ENCODE measurements at regions not wholly inside any gene's neighbourhood (a gene's known extent, or its start where the extent isn't known, plus 50 kb on each side); places are given as distances from the start of the nearest gene placed in this dataset.
"Not testable (repeated sequence)": the region's sequence is repeated elsewhere in the genome, so short reads cannot be mapped to it uniquely, and the experiment has no call there.

DNA sequence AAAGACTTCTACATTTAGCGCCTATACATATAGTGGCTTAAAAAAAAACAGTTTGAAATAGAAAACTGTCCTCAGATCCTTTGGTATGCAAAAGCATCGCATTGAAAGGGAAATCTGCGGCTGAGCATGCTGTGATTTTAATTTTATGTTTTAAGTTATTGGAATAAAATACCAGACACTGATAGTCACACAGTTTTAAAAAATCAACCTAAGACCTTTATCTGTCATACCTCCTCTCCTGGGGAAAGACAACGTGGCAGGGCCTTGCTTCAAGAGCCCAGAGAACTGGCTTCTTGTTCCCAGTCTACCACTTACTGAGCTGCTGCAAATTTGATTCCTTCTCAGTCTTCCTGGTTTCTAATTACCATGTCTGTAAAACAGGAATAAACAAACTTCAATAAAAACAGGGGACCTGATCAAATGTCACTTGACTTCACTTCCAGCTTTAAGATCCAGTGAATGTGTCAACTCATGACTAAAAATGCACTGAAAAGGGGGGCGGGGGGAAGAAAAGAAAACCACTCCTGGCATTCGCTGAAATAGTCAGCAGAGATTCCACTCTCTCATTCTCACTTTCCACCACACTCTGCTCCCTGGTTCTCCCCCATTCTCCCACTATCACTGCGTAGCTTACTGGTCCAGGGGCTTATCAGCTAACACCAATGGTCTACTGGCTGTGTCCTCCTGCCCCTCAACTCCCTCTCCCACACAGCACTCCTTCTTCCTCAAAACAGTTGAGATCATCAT, 494.7 kb upstream of the MARCKS start:
- no peak for DNase-seq

DNA sequence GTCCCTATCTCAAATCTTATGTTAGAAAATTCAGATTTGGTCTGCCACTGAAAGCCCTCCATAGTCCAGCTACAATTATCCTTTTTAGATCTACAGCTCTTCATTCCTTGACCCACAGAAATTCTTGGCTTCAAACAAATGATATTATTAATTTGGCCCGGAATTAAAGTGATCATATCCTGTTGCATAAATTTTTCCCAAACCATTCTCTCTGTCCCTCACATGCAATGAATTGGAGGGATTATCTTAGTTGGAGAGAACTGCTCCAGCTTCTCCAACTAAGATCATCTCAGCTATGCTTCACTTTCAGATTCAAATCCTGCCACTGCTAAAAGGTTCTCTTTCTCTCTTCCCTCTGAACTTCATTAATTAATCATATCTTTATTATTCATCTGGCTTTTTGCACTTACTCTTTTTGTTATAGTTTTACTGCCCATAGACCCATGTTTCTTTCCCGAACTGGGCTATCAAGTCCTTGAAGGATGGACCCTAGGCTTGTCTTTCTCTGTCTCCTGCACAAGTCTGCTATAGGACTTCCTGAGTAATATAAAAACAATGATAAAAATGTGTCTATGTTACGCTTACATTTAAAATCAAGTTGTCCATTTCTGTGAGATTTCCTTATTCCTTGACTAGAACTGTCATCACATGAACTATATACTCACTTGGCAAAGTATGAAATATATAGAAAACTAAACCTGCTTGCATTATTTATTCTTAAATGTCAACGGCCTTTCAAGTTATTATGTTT, 493.9 kb upstream of the MARCKS start:
- no peak for DNase-seq

DNA sequence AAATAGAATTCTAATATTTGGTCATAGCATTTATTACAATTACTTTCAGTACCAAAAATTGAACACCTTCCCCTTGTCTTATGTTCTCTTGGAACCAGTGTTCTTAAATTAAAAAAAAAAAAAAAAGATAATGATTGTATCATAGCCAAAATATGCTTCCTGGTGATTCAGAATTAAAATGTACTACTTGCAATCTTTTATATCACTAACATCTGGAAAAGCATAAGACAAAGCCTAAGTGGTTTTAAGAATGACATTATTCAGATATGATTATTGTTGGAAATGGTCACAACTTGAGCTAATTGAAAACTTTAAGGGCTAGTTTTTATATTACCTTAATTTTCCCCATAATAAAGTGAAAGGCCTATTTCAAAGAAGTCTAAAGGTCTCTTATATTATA, 493.3 kb upstream of the MARCKS start:
- DNase-seq = no peak

DNA sequence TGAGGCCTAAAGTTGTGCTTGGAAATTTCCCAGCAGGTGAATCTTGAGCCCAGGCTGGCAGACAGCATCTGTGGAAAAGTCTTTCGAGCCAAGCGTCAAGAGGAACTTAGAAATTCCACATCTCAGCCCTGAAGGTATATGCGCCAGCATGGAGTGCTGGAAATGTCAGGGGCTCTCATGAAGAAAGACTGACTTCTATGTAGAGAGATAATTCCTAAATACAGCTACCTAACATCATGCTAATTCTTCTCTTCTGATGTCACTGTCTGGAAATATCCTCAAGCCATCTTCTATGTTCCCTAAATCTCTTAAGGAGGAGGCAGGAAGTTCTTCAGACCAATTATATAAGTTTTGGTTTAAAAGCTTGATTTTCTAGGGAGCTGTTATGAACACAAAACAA, 492.4 kb upstream of the MARCKS start:
- no peak for DNase-seq

DNA sequence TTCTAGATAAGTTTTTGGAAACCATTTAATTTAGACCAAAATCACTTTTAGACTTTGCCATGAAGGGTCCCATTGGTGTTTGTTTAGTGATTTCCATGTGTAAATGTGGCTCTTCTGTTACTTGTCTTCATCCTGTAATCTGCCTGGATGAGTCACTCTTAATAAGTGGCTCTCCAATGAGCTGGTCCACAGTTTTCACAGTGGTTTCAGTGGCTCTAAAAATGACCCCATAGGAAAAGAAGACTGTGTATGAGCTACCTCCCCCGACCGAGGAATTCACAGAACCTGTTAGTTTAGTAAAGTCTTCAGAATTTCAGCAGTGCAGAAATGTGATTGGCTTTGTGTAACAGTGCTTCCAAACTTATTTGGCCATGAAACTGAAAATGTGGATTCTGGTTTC, 492.0 kb upstream of the MARCKS start:
- DNase-seq = no peak

DNA sequence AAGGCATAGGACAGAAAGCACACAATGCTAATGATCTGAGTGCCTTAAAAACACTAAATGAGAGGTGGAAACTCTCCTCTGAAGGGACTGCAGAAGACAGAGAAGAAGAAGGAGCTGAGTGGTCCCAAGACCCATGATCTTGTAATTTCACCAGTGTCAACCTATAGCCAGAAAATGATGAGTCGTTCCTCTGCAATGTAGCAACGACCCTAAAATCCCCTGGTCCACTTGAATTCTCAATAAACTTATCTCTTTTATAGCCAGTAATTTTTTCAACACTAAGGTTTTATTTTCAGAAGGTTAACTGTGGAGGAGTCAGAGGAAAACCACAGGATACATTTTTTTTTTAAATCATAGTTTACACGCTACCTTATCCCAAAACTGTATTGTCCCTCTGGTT, 490.6 kb upstream of the MARCKS start:
- DNase-seq = no peak

DNA sequence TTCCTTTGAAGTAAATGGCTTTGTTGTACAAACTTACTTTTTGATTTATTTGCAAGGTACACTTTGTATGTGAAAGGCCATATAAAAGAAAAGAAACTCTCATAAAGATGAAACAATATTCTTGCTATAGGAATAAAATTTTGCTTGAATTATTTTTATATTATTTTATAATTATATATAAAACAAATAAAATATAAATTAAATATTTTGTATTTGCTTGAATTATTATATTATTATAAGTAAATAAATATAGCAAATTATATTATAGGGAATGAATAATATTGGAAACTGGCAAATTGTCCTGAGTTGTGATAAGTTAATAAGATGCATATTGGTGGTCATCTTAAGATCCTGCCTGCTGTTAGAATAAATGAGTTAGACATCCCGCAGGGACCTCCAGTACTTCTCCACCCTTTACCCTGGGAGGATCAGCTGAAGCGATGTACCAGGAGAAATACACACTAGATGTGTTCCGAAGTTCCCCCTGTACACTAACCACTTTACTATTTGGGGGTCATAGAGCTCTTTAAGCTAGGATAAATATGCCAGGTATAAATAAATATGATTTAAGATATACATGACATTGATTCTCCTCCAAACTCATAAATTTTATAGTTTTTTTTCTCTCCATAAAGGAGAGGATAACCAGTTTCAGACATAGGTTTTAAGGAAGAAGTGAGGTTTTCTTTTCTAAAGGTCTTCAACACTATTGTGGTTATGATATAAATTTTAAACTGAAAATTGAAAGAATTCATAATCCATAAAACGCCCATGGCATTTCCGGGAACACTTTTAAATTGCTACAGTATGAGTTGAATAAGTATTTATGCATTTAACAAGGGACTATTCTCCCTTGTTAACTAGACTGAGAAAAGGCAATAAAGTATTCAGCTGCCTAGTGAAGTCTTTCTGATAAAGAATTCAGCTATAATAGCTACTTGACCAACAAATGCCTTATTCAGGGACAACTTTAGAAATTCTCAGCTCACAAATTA, 486.3 kb upstream of the MARCKS start:
- DNase-seq = no peak

DNA sequence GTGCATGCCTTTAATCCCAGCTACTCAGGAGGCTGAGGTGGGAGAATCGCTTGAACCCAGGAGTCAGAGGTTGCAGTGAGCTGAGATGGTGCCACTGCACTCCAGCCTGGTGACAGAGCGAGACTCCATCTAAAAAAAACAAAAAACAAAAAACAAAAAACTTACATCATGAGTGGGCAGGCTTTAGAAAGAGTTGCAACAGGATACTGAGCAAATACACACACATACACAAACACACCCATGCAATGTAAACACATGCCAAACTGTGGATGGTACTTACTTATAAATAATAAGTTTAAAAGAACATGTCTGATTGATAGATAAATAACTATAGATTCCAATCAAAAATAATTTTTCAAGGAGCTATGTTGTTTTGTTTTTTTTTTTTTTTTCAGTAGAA, 481.7 kb upstream of the MARCKS start:
- DNase-seq = not testable (repeated sequence)

DNA sequence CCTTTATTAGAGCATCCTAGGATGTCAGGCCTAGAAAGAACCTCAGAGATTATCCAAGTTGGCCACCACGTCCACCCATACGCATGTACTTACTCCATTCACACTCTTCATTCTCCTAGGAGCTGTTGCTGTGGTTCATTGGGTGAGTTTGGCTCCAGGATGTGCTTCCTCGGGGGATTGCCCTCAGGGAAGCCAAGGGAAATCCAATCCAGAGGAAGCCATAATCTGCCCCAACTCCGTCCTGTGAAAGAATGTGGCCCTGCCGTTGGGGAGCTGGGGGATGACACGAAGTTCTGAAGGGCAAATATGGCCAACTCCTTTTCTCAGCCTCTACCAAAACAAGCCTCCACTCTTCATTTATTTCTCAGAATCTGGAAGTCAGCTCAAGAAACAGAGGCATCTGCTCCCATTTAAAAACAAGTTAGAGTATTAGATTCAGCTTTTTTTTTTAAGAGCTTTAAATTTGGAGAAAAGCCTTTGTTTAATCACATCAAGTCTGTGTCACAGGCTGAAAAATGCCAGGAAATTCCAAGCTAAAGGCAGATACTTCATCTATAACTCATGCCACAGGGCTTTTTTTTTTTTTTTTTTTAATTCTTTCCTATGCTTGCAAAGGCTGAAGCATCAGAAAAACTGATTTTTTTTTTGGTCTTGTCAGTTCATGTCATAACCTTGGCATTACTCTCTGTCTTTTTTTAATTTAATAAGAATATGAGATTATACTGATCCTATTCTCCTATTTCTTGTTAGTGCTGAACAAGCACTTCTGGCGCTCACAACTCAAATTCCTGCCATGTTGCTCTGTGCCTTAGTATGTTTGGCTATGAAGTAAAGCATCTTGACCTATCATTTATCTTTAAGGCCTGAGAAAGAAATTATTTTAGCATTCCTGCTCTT, 480.9 kb upstream of the MARCKS start:
- no peak for DNase-seq

DNA sequence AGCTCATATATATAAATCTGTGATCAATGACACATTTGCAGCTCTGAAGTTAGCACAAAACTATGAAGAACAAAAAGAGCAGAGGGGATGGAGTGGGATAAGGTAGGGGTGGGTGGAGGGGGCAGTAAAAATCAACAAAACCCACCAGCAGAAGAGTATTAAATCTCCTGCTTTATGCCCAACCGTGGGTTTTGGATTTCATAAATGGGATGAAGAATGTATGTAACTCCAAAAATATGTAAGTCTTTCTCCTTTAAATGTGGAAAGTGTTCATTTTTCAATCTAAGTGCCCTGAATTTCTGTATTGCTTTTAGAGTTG, 480.3 kb upstream of the MARCKS start:
- no peak for DNase-seq

DNA sequence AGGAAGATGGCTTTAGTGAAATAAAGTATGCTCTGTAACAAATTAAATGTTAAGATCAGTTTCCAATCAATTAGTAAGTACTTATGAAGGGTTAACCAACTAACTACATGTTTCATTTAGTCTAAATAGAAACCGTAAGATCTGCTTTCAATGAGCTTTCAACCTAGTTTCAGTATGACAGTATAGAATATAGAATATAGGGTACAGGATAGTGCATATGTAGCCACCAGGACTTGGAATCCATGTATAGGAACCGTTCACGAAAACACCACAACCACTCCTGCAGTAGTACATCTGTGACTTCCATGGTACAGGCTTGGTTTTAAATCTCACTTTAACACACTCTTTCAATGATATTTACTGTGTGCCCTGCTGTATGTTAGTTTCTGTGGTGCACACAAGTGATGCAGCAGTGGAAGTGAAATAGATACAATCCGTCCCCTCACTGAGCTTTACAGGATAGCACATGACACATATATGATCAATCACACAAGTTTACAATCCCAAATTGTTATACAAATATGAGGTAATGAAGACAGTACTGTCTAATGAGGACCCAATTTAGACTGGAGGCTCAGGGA, 479.7 kb upstream of the MARCKS start:
- no peak for DNase-seq

DNA sequence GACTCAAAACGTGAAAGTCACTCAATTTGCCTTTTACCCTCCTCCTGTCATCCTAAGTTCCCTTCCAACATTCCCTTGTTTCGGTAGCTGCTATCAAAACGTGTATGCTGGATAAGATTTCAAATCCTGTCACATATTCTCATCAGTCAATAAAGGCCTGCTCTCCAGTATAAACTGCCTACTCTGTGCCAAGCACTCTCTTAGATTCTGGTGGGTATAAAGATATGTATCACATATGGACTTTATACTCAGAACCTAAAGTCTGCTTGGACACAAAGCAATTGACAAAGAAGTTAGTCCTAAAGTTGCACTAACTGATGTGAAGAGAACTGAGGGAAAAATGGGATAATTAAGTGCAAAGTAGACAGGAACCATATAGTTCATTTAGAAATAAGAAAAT, 476.6 kb upstream of the MARCKS start:
- no peak for DNase-seq

DNA sequence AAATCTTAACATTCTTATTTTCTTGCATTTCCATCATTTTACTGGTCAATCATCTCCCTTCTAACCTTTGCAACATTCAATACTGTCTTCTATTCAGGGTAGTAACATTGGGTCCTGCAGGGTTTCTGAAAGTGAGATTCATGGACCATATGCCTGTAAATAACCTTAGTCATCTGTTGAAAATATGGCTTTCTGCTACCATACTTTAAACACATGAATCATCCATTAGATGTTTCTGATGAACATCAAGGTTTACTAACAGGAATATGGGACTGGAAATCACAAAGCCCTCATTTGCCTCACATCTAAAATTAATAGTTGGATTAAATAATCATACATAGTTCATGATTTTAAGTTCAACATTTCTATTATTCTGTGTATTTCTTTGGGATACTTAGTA, 475.9 kb upstream of the MARCKS start:
- DNase-seq = no peak

DNA sequence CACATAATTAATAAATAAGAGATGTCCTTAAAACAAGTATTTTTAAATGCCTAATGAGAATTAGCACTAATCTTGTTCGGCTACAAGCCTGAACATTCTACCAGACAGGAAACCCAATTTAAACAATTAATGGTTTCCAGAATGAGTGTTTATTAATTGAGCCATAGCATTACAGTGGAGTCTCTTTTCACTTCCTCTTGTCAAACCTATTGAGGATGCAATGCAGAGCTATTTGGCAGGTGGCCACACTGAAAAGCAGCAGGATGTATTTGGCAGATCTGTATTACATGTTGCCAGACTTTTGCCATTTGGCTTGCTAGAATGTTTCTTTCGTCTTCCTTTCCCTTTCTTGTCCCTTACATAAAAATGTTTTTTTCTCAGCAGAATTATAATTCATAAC, 475.2 kb upstream of the MARCKS start:
- no peak for DNase-seq

DNA sequence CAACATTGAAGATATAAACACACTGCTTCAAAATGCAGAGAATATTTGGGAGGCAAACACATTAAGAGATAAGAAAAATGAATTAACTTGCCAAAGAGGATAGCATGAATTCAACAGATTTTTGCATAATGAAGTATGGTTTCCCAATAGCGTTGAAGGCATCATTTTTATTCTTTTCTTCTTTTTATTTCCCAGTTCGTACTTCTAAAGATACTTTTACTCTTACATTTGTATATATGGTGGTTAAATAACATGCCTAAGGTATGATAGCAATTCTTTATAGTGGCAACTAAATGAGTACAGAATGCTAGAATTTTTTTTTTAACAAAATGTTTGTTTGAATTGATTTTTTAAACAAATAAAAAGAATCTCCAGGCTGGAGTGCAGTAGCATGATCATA, 473.4 kb upstream of the MARCKS start:
- no peak for DNase-seq

DNA sequence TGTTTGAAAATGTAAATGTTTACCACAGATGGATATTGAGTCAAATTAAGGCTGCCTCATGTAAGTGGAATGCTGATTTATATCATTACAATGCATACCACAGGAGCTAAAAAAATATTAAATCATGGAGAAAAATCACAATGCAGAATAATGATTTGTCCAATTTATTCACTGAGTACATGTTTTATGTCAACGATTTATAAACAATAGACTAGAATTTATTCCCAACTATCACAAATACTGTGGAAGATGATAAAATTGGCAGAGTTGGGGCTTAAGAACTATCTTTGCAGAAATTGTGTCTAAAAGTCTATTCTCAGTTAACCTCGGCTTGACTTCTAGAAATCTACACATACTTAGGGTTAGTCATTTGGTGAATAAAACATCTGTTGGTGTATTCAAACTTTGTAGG, 472.1 kb upstream of the MARCKS start:
- DNase-seq = no peak

DNA sequence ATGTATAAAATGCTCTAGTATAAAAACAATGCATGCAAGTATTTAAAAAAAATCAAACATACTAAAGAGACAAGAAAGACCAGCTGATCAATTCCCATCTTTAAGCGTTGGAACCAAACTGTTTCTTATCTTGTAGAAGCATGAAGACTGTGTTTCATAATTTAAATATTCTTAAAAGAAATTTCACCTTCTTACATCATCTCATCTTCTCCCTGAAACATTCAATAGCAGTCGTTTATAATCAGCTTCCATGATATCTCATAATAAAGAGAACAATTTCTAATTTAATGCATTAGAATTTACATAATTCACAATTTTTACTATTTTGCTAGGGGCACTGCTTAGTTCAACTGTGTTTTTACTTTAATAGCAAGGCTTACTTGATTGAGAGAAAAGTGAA, 468.1 kb upstream of the MARCKS start:
- no peak for DNase-seq

DNA sequence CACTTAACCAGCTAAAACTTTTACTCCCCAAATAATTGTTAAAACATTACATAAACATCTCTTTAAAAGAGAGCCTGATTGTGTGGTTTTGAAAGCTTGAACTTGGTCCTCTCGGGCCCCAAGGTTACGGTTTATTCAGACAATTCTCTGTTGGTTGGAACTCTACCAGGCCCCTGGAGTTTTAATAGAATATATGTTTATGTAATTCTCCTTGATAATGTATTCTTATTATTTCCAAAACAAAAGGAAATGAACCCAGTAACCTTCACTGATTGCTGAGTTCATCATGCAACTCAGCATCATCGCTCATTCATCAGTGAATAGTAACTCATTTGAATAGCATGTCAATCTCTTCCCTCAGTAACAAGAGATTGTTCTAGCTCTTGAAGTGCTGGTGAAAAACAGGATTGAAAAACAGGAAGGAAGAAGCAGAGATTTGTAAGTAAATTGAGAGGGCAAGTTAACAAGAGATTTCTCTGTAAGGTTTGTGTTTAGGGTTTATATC, 464.5 kb upstream of the MARCKS start:
- no peak for DNase-seq

DNA sequence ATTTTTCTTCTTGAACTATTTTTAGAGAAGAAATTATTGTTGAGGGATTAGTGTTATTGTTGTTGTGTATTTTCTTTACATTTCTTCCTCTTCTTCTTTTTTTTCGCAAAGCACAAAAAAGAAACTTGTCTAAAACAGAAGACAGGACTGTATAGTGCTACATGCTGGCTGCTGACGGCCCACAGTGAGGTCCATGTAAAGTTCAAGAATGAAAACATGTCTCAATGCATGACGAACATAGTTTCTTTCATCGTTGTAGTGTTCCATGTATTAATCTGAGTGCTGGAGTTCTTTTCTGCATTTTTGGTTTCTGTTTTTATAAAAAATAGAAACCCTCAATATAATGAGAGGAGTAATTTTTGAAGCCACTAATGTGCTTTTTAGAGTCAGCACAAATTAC, 462.9 kb upstream of the MARCKS start:
- DNase-seq = no peak

DNA sequence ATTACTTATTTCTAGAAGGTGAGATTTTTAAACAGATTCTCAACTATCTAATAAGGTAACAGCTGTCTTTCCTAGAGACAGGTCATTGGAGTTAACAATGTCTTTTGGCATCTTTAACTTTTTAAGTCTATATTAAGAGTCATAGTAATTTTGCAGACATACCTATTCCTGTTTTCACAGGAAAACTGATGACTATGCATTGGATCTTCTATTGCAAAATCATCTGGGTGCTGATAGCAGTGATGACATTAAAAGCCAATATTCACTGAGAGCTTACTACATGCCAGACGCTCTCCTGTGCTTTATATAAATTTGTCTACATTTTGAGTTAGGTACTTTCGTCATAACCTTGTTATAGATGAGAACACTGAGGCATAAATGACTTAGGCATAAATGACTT, 462.4 kb upstream of the MARCKS start:
- no peak for DNase-seq

DNA sequence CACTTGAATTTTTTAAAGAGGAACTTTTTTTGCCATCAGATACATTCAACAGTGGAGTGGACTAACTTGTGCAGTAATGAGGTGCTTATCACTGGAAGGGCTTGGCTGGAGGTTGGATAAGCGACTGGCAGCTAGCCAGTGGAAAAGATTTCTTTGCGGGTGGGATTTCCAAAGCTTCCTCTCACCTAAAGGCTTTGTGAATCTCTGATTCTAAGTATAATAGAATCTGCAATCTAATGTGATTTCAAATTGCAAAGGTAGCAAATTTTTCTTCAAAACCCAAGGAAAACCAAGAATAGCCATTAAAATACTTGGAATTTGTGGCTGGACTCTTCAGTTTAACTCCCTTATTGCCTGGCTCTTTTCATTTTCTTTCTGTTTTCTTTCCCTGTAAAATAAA, 460.4 kb upstream of the MARCKS start:
- no peak for DNase-seq

DNA sequence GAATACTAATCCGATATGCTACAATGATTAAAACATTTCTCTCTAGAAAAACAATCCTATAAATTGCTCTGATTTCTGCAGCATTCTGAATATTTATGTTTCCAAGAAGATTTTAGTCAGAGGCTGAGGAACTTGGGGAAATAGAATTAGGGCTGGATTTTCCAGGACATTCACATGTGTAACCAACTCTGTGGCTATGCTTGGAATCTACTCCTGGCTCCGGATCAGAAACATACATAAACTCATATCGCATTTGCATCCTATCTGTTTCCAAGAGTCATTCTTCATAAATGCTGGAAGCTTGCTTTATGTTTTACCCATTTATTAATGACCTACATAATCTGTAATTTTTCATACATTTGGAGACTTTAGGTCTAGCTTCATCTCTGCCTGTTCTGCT, 459.9 kb upstream of the MARCKS start:
- DNase-seq = no peak
